Calu3 (cell line): ENCODE measurements at regions not wholly inside any gene's neighbourhood (a gene's known extent, or its start where the extent isn't known, plus 50 kb on each side); places are given as distances from the start of the nearest gene placed in this dataset.

Experiments
- BruUV-seq: library from RNA; stranded (reverse); fragments of 400-500 nt; replicated peaks from 2 replicates; lab custom pipeline; 2021; lab: Mats Ljungman, UMichigan
- CTCF ChIA-PET: fragments of 300-600 bp; sonication (Branson Sonifier 250); formaldehyde crosslinking; loops from one replicate; lab custom pipeline; 2022; ENCODE audit warnings: antibody characterized with exemption; lab: Charles Lee
- DNase-seq: peaks from one replicate; pipeline ENCODE4 v3.0.0; 2022
- H3K27ac Mint-ChIP-seq: one replicate; pipeline ENCODE4 v1.8.0; 2022; ENCODE audit warnings: mixed read lengths; ENCODE audit not compliant: unreplicated experiment
- H3K27me3 Mint-ChIP-seq: one replicate; pipeline ENCODE4 v1.8.0; 2022; ENCODE audit warnings: mixed read lengths; ENCODE audit not compliant: unreplicated experiment
- H3K36me3 Mint-ChIP-seq: one replicate; pipeline ENCODE4 v1.8.0; 2022; ENCODE audit warnings: mild to moderate bottlenecking, moderate library complexity, mixed read lengths; ENCODE audit not compliant: insufficient read depth, unreplicated experiment
- H3K4me1 Mint-ChIP-seq: one replicate; pipeline ENCODE4 v1.8.0; 2022; ENCODE audit warnings: mild to moderate bottlenecking, low read depth, mixed read lengths; ENCODE audit not compliant: unreplicated experiment
- H3K4me3 Mint-ChIP-seq: one replicate; pipeline ENCODE4 v1.8.0; 2022; ENCODE audit warnings: mild to moderate bottlenecking, low read depth, moderate library complexity, mixed read lengths; ENCODE audit not compliant: unreplicated experiment
- H3K9me3 Mint-ChIP-seq: one replicate; pipeline ENCODE4 v1.8.0; 2022; ENCODE audit warnings: low read depth, mixed read lengths; ENCODE audit not compliant: unreplicated experiment
- intact Hi-C: fragments of 100-400 bp; cut with micrococcal nuclease; formaldehyde crosslinking; loops from one replicate; pipeline ENCODE4 v1.10.0; 2022; ENCODE audit not compliant: unreplicated experiment
- TF ChIP-seq, protein P1 (sequence below): fragments of 200-600 bp; IDR thresholded peaks from one replicate; pipeline ENCODE4 v1.8.0; 2022; ENCODE audit warnings: antibody characterized with exemption; ENCODE audit not compliant: unreplicated experiment

DNA sequence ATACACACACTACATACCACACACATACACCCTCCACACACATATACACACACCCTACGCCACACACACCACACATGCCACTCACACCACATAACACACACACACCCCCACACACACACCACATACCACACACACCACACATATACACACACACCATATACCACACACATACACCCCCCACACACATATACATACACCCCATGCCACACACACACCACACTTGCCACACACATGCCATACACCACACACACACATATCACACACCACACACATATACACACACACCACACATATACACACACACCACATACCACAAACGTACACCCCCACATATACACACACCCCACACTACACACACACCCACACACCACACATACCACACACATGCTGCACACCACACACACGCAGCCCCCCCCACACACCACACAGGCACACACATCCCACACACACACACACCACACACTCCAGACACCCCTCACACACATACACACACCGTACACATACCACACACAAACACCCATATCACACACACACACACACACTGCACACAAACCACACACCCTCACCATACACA, 76.7 kb upstream of the TMPRSS2 start:
- Mint-ChIP-seq H3K27ac (no peak overlapping the region), H3K4me1 (peaks cover 34% of the 10 kb centered on the region), H3K27me3 (no peaks in the 10 kb centered on the region), H3K36me3 (no peaks in the 10 kb centered on the region), H3K4me3 (no peak overlapping the region), H3K9me3 (no peaks in the 10 kb centered on the region)
- DNase-seq, result no peak
- BruUV-seq, result no TSS peak
- intact Hi-C loops, result no loop called here
- TF ChIP-seq, protein P1, sequence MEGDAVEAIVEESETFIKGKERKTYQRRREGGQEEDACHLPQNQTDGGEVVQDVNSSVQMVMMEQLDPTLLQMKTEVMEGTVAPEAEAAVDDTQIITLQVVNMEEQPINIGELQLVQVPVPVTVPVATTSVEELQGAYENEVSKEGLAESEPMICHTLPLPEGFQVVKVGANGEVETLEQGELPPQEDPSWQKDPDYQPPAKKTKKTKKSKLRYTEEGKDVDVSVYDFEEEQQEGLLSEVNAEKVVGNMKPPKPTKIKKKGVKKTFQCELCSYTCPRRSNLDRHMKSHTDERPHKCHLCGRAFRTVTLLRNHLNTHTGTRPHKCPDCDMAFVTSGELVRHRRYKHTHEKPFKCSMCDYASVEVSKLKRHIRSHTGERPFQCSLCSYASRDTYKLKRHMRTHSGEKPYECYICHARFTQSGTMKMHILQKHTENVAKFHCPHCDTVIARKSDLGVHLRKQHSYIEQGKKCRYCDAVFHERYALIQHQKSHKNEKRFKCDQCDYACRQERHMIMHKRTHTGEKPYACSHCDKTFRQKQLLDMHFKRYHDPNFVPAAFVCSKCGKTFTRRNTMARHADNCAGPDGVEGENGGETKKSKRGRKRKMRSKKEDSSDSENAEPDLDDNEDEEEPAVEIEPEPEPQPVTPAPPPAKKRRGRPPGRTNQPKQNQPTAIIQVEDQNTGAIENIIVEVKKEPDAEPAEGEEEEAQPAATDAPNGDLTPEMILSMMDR, result no peak
- CTCF ChIA-PET, result no interaction called here

DNA sequence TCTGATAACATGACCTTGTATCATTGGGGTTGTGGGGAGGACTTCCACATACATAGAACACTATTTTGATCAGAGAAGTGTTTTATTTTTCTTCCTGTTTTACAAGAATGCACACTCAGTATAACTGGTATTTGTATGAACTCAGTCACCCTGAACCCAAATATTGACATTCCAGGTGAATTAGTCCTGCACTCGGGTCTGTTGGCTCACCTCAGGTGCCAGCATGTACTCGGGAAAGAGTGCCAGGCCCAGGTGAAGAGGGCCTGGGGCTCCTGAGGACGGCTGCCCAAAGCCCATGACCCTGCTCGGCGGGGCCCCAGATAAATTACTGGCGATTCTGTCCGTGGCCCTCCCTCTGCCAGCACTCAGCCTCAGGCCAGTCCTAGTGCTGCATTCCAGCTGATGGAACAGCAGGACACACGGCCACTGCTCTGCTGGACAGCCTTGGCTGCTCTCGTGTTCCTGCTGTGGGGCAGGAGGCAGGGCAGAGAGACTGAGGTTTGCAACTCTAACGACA, 75.4 kb upstream of the TMPRSS2 start:
- TF ChIP-seq, protein P1, result no peak
- Mint-ChIP-seq H3K4me3 (no peak overlapping the region), H3K27ac (no peak overlapping the region), H3K9me3 (no peaks in the 10 kb centered on the region), H3K27me3 (no peaks in the 10 kb centered on the region), H3K36me3 (no peaks in the 10 kb centered on the region), H3K4me1 (peaks cover 30% of the 10 kb centered on the region)
- intact Hi-C loops, result no loop called here
- CTCF ChIA-PET, result no interaction called here
- DNase-seq, result peak; percentile 56
- no TSS peak for BruUV-seq

- no peaks in the 10 kb centered on the region for H3K27me3 Mint-ChIP-seq
- H3K4me1 Mint-ChIP-seq, result peaks cover 29% of the 10 kb centered on the region
- intact Hi-C loops, result no loop called here
- TF ChIP-seq, protein P1, result no peak
- DNase-seq, result no peak
- H3K4me3 Mint-ChIP-seq, result no peak overlapping the region
- H3K36me3 Mint-ChIP-seq, result no peaks in the 10 kb centered on the region
- peaks cover 4% of the 10 kb centered on the region for H3K9me3 Mint-ChIP-seq
- no peak overlapping the region for H3K27ac Mint-ChIP-seq
- CTCF ChIA-PET, result no interaction called here
- BruUV-seq, result no TSS peak
These were observed 74.9 kb upstream of the TMPRSS2 start for GRCh38 chr21:41582866-41583265.

DNA sequence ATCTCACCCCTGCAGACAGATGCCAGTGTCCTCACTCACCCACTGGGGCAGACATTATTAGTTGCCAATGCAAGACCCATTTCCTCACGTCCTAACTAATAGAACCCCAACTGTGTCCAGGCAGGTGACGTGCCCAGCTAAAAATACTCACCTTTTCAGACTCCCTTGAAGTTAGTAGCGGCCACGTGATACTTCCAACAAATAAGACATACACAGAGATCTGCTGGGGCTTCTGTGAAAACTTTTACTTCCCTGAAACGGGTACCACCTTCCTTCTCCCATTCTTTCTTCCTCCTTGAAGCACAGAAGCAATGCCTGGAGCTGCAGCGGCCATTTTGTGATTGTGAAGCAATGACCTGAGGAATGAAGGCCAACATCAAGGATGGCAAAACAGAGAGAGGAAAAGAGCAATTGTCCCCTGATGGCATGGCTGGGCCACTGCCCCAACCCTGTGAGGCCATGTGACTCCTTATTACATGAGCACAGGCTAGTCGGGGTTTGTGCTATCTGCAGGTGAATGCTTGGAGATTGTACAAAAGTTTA, 74.4 kb upstream of the TMPRSS2 start:
- TF ChIP-seq, protein P1, result no peak
- Mint-ChIP-seq H3K4me3 (no peak overlapping the region), H3K36me3 (no peaks in the 10 kb centered on the region), H3K27me3 (no peaks in the 10 kb centered on the region), H3K9me3 (peaks cover 4% of the 10 kb centered on the region), H3K27ac (no peak overlapping the region), H3K4me1 (peaks cover 29% of the 10 kb centered on the region)
- CTCF ChIA-PET, result no interaction called here
- intact Hi-C loops, result no loop called here
- BruUV-seq, result no TSS peak
- DNase-seq, result no peak
